ENCODE measurements at regions not wholly inside any gene's neighbourhood (a gene's known extent, or its start where the extent isn't known, plus 50 kb on each side); places are given as distances from the start of the nearest gene placed in this dataset.

GRCh38 chr6:106017454-106017853 lies 68.7 kb upstream of the PRDM1 start:
- CTCF ChIA-PET = no interaction called here
- Histone ChIP-seq H3K9me3 (no peaks in the 10 kb centered on the region), H3K4me1 (no peaks in the 10 kb centered on the region), H3K4me2 (no peak overlapping the region), H3K27ac (no peak overlapping the region), H3K4me3 (no peak overlapping the region)
- TF ChIP-seq BCL3 (IDR thresholded peaks at IDR 0.05) (no peak), FOSL2 (IDR thresholded peaks at IDR 0.05) (no peak), FOSL2 (CRISPR knock-in tag; IDR thresholded peaks at IDR 0.05) (no peak), MAFK (IDR thresholded peaks at IDR 0.05; ENCODE audit: partially characterized antibody) (no peak), ZNF302 (CRISPR knock-in tag; IDR thresholded peaks at IDR 0.05) (no peak), JUN (IDR thresholded peaks at IDR 0.05) (no peak), CTCF (IDR thresholded peaks at IDR 0.05) (no peak), EP300 (IDR thresholded peaks at IDR 0.05) (no peak), JUNB (IDR thresholded peaks at IDR 0.05) (no peak), RARB (CRISPR knock-in tag; IDR thresholded peaks at IDR 0.05) (no peak), FOSB (CRISPR knock-in tag; IDR thresholded peaks at IDR 0.05) (no peak), REST (IDR thresholded peaks at IDR 0.05) (no peak), HDAC2 (IDR thresholded peaks at IDR 0.05) (no peak), CEBPB (IDR thresholded peaks at IDR 0.05) (no peak), CHD2 (IDR thresholded peaks at IDR 0.05; ENCODE audit: low read length, partially characterized antibody) (no peak), RFX5 (IDR thresholded peaks at IDR 0.05) (no peak), TFCP2L1 (CRISPR knock-in tag; IDR thresholded peaks at IDR 0.05) (no peak), EHMT2 (IDR thresholded peaks at IDR 0.05; ENCODE audit: low read depth) (no peak), RNF2 (IDR thresholded peaks at IDR 0.05; ENCODE audit: borderline replicate concordance, low read depth) (no peak), HEYL (CRISPR knock-in tag; IDR thresholded peaks at IDR 0.05) (no peak)
- TF ChIP-seq, protein P1, sequence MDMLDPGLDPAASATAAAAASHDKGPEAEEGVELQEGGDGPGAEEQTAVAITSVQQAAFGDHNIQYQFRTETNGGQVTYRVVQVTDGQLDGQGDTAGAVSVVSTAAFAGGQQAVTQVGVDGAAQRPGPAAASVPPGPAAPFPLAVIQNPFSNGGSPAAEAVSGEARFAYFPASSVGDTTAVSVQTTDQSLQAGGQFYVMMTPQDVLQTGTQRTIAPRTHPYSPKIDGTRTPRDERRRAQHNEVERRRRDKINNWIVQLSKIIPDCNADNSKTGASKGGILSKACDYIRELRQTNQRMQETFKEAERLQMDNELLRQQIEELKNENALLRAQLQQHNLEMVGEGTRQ (IDR thresholded peaks at IDR 0.05) = no peak
- FAIRE-seq (no peak), DNase-seq (ENCODE audit: low read depth in 1 of 2, low spot score in 1 of 2) (no peak), ATAC-seq (no peak)
- POLR2A ChIA-PET = no interaction called here
- WGBS (ENCODE audit: missing lambda C conversion rate) = 98% methylated on average over 5 of the region's 5 CpGs

DNA sequence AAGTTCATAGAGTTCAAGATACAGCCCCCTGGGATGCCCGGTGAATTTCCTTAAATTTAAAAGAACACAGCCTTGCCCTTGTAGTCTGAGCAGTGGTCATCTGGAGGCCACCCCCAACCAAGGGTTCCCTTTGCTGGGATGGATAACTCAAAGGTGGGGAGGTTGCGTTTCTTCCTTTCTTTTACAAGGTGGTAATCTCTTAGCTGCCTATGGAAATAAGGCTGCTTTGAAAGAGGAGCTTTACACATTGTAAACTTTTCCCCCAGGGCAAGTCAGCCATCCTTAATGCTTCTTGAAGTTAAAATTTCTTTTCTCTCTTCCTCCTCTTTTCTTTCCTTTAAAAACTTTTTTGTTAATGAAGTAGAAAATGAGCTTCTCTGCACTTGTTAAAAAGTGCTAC lies 71.2 kb upstream of the PRDM1 start:
- H3K27ac ChIP-seq = no peak overlapping the region
- no peaks in the 10 kb centered on the region for H3K4me1 ChIP-seq
- H3K4me2 ChIP-seq = no peak overlapping the region
- 96% methylated on average over 2 of the region's 2 CpGs for WGBS (ENCODE audit: missing lambda C conversion rate)
- ChIA-PET POLR2A (interaction anchor here (0.6 kb wide), 1 partner anchor 191 kb away, joined by 4 read pairs; no protein-coding TSS in a partner anchor), CTCF (no interaction called here)
- ATAC-seq (no peak), FAIRE-seq (no peak), DNase-seq (ENCODE audit: low read depth in 1 of 2, low spot score in 1 of 2) (no peak)
- H3K9me3 ChIP-seq = no peaks in the 10 kb centered on the region
- H3K4me3 ChIP-seq = no peak overlapping the region
- no peak for TF ChIP-seq CBX8 (IDR thresholded peaks at IDR 0.05)
- TF ChIP-seq HOXB5 (CRISPR knock-in tag; IDR thresholded peaks at IDR 0.05) = no peak
- TF ChIP-seq POLR2A (IDR thresholded peaks at IDR 0.05; ENCODE audit: low read length) = no peak
- TF ChIP-seq RNF2 (IDR thresholded peaks at IDR 0.05; ENCODE audit: borderline replicate concordance, low read depth) = no peak
- no peak for TF ChIP-seq MYC (IDR thresholded peaks at IDR 0.05; ENCODE audit: borderline replicate concordance, low read length)
- no peak for TF ChIP-seq RCOR1 (IDR thresholded peaks at IDR 0.05; ENCODE audit: low read depth, low read length)
- no peak for TF ChIP-seq PBX3 (IDR thresholded peaks at IDR 0.05)
- TF ChIP-seq CHD2 (IDR thresholded peaks at IDR 0.05; ENCODE audit: low read length, partially characterized antibody) = no peak
- TF ChIP-seq, protein P1 (IDR thresholded peaks at IDR 0.05) = no peak
- TF ChIP-seq NR3C1 (IDR thresholded peaks at IDR 0.05) = no peak
- no peak for TF ChIP-seq RAD21 (conservative IDR thresholded peaks at IDR 0.05 in 1 of 2, IDR thresholded peaks at IDR 0.05 in 1 of 2)
- TF ChIP-seq FOXS1 (CRISPR knock-in tag; IDR thresholded peaks at IDR 0.05) = no peak
- no peak for TF ChIP-seq GATA3 (IDR thresholded peaks at IDR 0.05; ENCODE audit: borderline replicate concordance)
- no peak for TF ChIP-seq SMC3 (IDR thresholded peaks at IDR 0.05)
- no peak for TF ChIP-seq EP300 (IDR thresholded peaks at IDR 0.05)
